Fibroblast of skin of right quadriceps (primary cell): ENCODE measurements at regions not wholly inside any gene's neighbourhood (a gene's known extent, or its start where the extent isn't known, plus 50 kb on each side); places are given as distances from the start of the nearest gene placed in this dataset.

ENCODE experiments used
- DNase-seq: peaks from one replicate; pipeline ENCODE4 v3.0.0-alpha.2; 2013

- DNase-seq = no peak
Observed at GRCh38 chr13:85535316-85536084, 263.7 kb downstream of the SLITRK6 start.

- no peak for DNase-seq
Observed at GRCh38 chr13:85533911-85534310, 265.3 kb downstream of the SLITRK6 start.

- DNase-seq = no peak
Observed at GRCh38 chr13:85529218-85529594, 270.0 kb downstream of the SLITRK6 start.

- peak; percentile 70 for DNase-seq
Observed at GRCh38 chr13:85528491-85529217, 270.6 kb downstream of the SLITRK6 start.

GRCh38 chr13:85527316-85527715, 271.9 kb downstream of the SLITRK6 start:
- no peak for DNase-seq

GRCh38 chr13:85525411-85525810, 273.8 kb downstream of the SLITRK6 start:
- DNase-seq = no peak

GRCh38 chr13:85521657-85522056, 277.6 kb downstream of the SLITRK6 start:
- no peak for DNase-seq

GRCh38 chr13:85520445-85520844, 278.8 kb downstream of the SLITRK6 start:
- no peak for DNase-seq

GRCh38 chr13:85519363-85519762, 279.9 kb downstream of the SLITRK6 start:
- DNase-seq = no peak

GRCh38 chr13:85512421-85512820, 286.8 kb downstream of the SLITRK6 start:
- peak; percentile 23 for DNase-seq

- peak; percentile 42 for DNase-seq
Observed at GRCh38 chr13:85509512-85509911, 289.7 kb downstream of the SLITRK6 start.

- DNase-seq = no peak
Observed at GRCh38 chr13:85508683-85509329, 290.4 kb downstream of the SLITRK6 start.

GRCh38 chr13:85503797-85504196, 295.4 kb downstream of the SLITRK6 start:
- DNase-seq = peak; percentile 83

- DNase-seq = no peak
Observed at GRCh38 chr13:85501616-85502015, 297.6 kb downstream of the SLITRK6 start.

- DNase-seq = no peak
Observed at GRCh38 chr13:85500696-85501256, 298.4 kb downstream of the SLITRK6 start.

GRCh38 chr13:85498774-85499173, 300.4 kb downstream of the SLITRK6 start:
- no peak for DNase-seq

GRCh38 chr13:85497652-85498051, 301.6 kb downstream of the SLITRK6 start:
- peak; percentile 97 for DNase-seq

GRCh38 chr13:85492283-85492682, 306.9 kb downstream of the SLITRK6 start:
- DNase-seq = no peak

GRCh38 chr13:85486663-85487062, 312.6 kb downstream of the SLITRK6 start:
- no peak for DNase-seq

- DNase-seq = no peak
Observed at GRCh38 chr13:85473144-85473543, 326.1 kb downstream of the SLITRK6 start.

GRCh38 chr13:85469320-85469719, 329.9 kb downstream of the SLITRK6 start:
- no peak for DNase-seq

- DNase-seq = no peak
Observed at GRCh38 chr13:85462792-85463425, 336.3 kb downstream of the SLITRK6 start.

- no peak for DNase-seq
Observed at GRCh38 chr13:85461621-85462020, 337.6 kb downstream of the SLITRK6 start.
